ENCODE measurements at regions not wholly inside any gene's neighbourhood (a gene's known extent, or its start where the extent isn't known, plus 50 kb on each side); places are given as distances from the start of the nearest gene placed in this dataset.

GRCh38 chr1:208880433-208881100, 636.4 kb upstream of the PLXNA2 start:
- Histone ChIP-seq H3K27ac (no peak overlapping the region), H3K4me1 (no peaks in the 10 kb centered on the region), H3K4me3 (no peak overlapping the region), H3K36me3 (no peaks in the 10 kb centered on the region), H3K9me3 (no peaks in the 10 kb centered on the region), H3K27me3 (ENCODE audit: low read depth) (no peaks in the 10 kb centered on the region)
- ATAC-seq (no peak), DNase-seq (no peak)
- no peak for TF ChIP-seq CTCF (IDR thresholded peaks at IDR 0.05)
- intact Hi-C loops (cut with DNase I): no loop called here

GRCh38 chr1:208885060-208885459, 640.9 kb upstream of the PLXNA2 start:
- TF ChIP-seq CTCF (IDR thresholded peaks at IDR 0.05): no peak
- no peaks in the 10 kb centered on the region for H3K36me3 ChIP-seq

GRCh38 chr1:208885650-208886049, 641.5 kb upstream of the PLXNA2 start:
- no peak for DNase-seq
- no peak overlapping the region for H3K4me3 ChIP-seq
- no peak for ATAC-seq
- H3K36me3 ChIP-seq: no peaks in the 10 kb centered on the region
- H3K27ac ChIP-seq: no peak overlapping the region
- no peaks in the 10 kb centered on the region for H3K4me1 ChIP-seq
- H3K27me3 ChIP-seq (ENCODE audit: low read depth): no peaks in the 10 kb centered on the region
- intact Hi-C loops (cut with DNase I): no loop called here
- no peak for TF ChIP-seq CTCF (IDR thresholded peaks at IDR 0.05)
- no peaks in the 10 kb centered on the region for H3K9me3 ChIP-seq

More at GRCh38 chr1:208885060-208885459, 640.9 kb upstream of the PLXNA2 start:
- no peak overlapping the region for H3K27ac ChIP-seq
- intact Hi-C loops (cut with DNase I): no loop called here
- H3K9me3 ChIP-seq: no peaks in the 10 kb centered on the region
- no peak overlapping the region for H3K4me3 ChIP-seq
- peak in 1 of 2 donors; percentile 35 for ATAC-seq
- DNase-seq: no peak
- no peaks in the 10 kb centered on the region for H3K27me3 ChIP-seq (ENCODE audit: low read depth)
- H3K4me1 ChIP-seq: no peaks in the 10 kb centered on the region

- Histone ChIP-seq H3K27me3 (ENCODE audit: low read depth) (no peaks in the 10 kb centered on the region), H3K27ac (no peak overlapping the region), H3K4me3 (no peak overlapping the region), H3K36me3 (no peaks in the 10 kb centered on the region), H3K4me1 (no peaks in the 10 kb centered on the region), H3K9me3 (no peaks in the 10 kb centered on the region)
- no peak for DNase-seq
- TF ChIP-seq CTCF (IDR thresholded peaks at IDR 0.05): no peak
- ATAC-seq: no peak
- intact Hi-C loops (cut with DNase I): no loop called here
Measured at GRCh38 chr1:208888376-208888775, 644.2 kb upstream of the PLXNA2 start.

GRCh38 chr1:208892147-208892546, 648.0 kb upstream of the PLXNA2 start:
- Histone ChIP-seq H3K27ac (no peak overlapping the region), H3K4me3 (no peak overlapping the region), H3K4me1 (no peaks in the 10 kb centered on the region), H3K9me3 (peaks cover 5% of the 10 kb centered on the region), H3K36me3 (no peaks in the 10 kb centered on the region), H3K27me3 (ENCODE audit: low read depth) (no peaks in the 10 kb centered on the region)
- intact Hi-C loops (cut with DNase I): no loop called here
- ATAC-seq (no peak), DNase-seq (no peak)
- no peak for TF ChIP-seq CTCF (IDR thresholded peaks at IDR 0.05)

Measured in lower lobe of right lung (tissue), 2 donors.